Limb (tissue), 2 donors: ENCODE measurements at regions not wholly inside any gene's neighbourhood (a gene's known extent, or its start where the extent isn't known, plus 50 kb on each side); places are given as distances from the start of the nearest gene placed in this dataset.

ENCODE experiments used
- DNase-seq, 2 donors: peaks; one replicate each; pipeline ENCODE4 v3.0.0-alpha.2; 2016; ENCODE audit errors: extremely low spot score in 2 of 2

DNA sequence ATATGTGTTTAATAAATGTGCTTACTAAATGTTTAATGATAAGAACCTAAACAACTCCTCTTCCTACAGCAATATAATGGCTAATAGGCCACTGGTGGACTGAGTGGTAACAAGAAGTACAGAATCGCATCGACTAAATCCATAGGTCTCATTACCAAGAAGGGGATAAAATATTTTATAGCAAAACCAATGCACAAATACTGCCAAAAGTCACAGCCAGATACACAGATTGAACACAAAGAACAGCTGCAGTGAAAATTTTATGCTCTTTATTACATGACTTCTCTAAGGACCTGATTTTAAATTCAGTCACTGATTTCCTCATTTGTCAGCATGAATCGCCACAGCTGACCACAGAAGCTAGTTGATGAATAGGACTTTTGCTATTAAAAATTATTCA, 285.4 kb downstream of the DHX15 start:
- no peak for DNase-seq

DNA sequence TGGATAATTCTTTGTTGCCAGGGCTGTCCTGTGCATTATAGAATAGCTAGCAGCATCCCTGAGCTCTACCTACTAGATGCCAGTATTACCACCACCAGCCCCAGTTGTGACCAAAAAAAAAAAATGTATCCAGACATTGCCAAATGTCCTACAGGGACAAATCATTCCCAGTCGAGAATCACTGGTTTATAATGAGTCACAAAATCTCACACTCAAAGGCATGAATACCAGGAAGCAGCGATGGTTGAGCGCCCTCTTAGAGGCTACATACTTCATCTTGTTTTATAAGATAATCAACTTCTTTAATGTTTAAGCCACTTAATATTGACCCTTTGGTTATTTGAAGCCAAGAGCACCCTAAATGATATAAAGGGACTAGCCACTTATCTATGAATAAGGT, 297.3 kb downstream of the DHX15 start:
- DNase-seq = no peak

DNA sequence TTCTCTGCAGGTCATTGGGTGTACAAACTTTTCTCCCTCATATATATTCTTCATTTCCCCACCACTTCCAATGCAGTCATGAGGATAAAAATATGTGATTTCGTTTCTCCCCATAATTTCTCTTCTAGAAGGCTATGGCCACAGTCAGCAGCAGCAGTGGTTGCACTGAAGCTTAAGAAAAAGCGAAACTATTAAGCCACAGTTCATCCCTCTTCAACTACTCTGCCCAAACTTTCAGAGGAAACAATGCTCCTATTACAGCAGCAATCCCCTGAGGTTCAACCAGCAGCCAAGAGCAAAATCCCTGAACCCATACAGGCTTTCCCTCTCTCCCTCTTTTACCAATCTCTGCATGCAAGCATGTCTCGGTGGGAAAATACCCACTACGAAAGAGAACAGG, 298.6 kb downstream of the DHX15 start:
- no peak for DNase-seq

DNA sequence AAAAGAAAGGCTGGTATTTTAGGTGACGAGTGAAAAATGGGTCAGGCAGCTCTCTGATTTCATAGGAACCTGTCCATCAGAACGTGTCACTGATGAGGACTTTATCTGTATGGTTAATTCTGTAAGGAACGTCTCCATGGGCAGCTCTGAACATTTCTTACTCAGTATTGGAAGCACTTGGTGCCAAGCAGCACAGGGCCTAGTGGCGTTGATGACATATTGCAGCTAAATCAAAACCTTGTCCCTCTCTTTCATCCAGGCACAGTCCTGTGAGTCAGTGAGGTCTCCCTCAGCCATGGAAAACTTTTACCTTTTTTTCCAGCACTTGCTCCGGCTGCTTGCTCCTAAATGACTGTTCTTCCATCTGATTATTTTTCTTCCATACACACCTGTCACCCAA, 301.9 kb downstream of the DHX15 start:
- no peak for DNase-seq

DNA sequence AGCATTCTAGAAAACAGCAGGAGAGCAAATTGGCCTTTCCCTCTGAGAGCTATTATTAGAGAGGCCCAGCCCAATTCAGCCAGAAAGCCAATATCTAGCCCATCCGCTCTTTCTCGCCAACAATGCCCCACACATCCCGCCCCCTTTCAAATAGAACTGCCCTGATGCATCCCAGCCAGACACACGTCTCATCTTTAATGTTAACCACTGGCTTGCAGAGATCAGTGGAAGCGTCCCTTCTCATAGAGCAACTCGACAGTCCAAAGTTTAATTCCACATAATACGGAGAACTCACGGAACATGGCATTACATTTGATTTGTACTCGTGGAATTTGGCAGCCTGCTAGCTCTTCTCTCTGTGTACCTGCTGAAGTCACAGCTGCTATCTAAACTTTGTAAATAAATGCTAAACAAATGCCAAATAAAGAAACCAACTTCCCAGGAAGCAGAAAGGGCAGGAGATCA, 304.4 kb downstream of the DHX15 start:
- no peak for DNase-seq

DNA sequence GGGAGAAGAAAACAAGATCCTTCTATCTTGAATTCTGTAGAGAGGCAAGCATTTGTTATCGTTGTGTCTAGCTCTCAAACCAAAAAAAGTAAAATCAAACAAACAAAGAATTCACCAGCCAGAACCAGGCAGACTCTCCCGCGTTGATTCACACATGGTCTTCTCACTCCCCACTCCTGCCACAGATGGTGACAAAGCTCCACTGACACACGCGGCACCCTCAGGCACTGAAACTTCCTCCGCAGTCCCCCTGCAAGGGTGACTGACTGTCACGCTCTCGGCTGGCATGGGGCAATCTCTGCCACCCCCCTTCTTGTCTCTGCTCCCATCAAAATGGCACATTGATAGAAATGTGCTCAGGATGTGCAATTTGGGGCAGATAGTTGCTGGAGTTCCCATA, 304.9 kb downstream of the DHX15 start:
- no peak for DNase-seq

DNA sequence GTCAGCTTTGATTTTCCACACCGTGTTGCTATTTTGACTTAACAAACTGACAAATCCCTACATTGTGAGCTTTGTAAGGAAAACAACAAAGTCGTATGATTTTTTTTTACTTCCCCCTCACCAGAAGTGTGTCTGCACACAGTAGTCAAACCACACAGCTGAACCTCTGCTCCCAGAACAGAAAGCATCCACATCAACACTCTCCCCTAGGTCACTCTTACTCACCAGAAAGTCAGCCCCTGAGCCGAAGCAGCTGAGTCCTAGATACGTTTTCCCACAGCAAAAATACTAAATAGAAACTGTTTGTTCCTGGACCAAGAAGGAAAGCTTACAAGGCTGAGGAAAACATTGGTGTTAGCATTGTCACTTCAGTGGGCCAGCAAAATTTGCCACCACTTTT, 305.7 kb downstream of the DHX15 start:
- no peak for DNase-seq

DNA sequence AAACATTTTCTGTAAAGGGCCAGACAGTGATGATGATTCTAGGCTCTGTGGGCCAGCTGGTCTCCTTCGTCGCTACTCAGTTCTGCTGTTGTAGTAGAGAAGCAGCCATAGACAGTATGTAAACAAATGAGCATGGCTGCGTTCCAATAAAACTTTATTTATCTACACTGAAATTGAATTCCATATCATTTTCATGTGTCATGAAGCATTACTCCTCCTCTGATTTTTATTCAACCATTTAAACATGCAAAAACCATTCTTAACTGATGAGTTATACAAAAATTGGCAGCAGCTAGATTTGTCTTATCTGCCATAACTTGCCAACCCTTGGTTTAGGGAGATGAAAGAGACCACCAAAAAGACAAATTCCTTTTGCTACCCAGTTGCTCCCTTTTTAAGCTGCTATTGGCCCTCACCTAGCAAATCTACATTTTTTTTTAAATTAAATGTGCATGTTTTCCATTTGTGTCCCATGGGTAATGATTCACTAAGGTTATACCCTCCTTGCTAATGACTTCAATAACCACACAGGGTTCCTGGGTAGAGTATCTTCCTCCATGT, 309.9 kb downstream of the DHX15 start:
- DNase-seq = no peak

DNA sequence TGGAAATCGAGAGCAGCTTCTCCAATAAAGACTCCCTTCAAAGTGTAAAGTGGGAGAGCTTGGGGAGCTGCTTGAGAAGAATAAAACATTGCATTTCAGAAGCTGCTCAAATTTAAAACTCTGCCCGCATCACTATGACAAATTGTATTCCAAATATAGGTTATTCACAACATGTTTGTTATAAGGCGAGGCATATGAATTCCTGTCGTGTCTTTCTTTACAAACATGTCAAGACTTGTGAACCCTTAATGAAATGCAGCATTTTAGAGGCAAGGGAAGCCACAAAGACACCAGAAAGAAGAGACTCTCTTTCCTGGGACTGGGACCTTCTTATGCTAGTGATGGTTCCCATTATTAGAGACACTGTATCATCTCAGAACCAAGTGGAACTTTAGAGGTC, 311.2 kb downstream of the DHX15 start:
- no peak for DNase-seq

DNA sequence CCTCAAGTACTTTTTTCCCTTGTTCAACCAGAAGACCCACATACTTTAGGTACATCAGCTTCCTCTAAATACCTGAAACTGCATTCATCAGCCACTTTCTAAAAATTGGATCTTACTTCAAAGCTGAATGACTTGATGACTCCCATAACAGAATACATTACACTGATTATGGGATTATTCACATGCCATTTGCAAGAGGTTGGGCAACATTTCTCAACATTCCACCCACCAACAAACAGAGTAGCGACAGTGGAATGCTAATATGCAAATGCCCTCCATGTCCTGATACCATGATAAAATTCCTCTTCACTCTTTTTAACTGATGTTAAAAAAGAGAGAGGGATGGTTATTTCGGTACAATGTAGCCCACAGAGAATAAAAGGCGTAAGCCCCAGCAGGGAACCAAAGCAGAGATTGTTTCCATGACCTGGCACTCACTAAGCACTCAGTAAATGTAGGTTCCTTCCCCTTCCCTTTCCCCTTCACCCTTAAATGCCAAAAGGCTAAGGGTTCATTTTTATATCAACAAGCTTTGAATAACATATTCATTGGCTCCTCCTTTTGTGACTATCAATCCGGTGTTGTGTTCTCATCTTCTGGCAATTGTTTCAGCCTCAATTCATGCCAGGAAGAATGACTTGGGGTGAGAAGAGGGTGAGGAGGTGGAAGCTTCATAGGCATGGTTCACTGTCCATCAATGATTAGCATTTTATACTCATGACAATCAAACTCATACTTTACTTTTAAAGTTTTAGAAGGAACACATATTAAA, 317.2 kb downstream of the DHX15 start:
- DNase-seq = no peak

DNA sequence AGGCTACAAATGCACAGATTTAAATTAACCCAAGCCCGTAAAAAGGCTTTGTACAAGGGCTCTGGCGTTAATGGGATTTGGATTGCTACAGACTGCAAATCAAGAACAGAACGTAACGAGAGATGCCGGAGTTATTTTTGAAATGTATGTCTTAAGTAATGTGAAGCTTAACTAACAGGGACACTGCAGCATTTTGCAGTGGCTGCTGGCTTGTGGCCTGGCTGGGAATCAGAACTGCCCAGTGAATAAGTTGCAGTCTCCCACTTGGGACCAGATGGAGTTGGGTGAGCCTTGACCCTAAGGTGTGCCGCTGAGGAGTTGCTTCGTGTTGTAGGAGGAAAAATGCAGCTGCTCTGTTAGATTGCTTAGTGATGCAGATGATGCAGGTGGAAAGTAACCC, 318.4 kb downstream of the DHX15 start:
- DNase-seq = no peak

DNA sequence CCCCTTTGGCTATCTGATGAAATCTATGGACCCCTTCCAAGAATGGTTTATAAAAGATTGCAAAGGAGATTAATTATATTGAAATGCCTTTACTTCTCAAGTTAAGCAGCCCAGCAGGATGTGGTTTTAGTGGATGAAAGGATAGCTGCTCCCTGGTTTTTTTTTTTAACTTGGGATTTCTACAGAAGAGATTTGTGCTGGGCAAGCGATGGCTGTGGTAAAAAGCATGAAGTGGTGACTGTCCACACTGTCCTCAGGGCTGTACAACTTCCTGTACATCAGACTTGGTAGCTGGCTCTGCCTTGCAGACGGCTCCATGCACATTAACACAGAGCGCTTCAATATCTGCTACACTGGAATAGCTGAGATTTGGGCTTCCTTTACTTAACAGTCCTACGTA, 321.7 kb downstream of the DHX15 start:
- DNase-seq = no peak

DNA sequence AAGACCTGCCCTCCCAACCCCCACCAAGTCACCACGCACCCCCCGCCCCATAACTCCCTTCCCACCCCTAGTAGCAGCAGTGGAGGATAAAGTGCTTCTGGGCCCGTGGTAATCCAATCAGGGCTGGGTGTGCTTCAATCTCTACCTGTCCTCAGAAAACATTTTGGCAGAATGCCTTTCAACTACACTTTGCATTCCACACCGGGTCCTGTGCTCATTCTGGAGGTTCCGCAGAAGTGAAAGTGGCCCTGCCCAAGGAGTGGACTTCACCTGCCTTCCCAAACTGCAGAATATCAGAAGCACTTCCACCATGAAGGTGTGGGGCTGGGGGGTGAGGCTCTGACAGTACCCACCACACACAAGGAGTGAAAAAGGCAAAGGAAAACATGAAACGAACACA, 322.3 kb downstream of the DHX15 start:
- no peak for DNase-seq

DNA sequence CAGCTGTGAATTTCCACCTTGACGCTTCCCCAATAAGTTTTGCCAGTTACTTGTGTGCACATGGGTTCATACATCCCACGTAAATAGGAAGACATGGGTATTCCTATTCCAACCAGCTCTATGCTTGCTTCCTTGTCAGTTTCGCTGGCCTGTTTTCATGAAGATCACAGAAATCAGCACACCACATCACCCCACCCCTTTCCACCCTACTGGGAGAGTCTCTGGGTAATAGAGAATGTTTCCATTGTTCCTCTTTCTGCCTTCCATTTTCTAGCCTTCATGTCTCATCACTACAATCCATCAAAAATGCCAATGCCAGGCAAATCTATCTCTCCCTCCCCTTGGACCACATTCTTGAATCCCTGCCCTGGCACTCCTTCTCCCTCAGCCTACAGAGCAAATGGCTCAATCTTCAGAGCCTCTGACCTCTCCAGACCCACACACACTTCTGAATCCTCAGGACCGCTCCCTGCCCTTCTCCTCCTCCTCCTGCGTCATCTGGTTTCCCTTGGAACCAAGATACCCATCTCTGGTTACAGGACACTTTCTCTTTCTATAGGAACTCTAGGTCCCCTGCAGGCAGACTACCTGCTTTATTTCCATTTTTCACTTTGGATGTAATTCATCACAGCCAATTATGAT, 323.3 kb downstream of the DHX15 start:
- DNase-seq = no peak

DNA sequence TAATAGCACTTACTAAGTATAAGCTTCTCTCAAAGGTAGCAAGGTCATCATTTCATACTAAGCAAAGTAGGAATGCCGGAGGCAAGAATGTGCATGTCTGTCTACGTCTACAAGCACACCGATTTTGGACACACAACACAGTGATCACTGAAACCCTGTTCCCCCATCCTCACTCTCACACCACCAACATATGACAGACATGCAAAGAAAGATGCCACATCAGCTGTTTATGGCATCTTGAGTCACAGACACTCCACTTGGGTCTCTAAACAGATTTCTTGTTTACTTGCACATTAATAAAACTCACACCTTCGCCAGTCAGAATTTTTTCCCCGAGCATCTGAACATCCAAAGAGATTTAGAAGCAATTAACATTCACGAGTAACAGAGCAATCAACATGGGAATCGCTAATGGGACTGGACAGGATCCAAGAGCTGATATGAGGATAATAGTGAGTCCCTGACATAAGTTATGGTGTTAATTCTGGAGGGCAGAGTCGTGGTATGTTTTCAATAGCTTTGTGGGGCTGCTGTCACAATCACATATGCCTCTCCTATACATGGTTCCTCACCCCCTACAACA, 324.1 kb downstream of the DHX15 start:
- no peak for DNase-seq

DNA sequence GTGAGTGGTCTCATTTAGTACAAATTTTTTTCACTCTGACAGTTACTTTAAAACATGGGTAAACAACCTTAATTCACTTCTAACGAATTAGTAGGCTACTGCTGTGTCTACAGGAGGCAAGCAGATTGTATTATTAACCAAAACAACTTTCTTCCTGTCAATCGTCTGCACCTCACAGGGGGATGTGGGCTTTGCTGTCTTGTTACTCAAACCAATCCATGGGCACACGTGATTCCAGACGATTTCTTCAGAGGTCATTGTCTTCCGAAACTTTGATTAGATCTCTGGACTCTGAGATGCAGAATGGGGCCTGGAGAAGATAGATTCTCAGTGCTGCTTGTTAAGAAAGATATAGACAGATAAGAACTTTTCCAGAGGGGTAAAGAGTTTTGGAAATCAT, 327.8 kb downstream of the DHX15 start:
- DNase-seq = no peak

DNA sequence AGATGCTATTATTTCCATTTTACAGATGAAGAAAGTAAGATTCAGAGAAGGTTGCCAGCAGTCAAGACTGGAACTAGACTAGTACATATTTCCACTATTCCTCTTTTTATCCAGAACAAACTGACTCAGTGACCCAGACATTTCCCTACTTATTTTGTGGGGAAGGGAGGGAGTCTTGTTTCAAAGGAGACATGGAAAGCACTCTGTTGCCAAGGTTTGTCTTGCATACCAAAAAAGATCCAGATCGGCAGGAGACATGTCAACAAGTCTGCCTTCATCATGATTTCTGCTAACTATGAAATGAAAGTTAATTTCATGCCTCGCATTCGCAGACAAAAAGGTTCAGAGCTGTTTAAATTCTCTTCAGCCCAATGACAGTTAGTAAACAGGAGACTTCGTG, 328.3 kb downstream of the DHX15 start:
- no peak for DNase-seq

DNA sequence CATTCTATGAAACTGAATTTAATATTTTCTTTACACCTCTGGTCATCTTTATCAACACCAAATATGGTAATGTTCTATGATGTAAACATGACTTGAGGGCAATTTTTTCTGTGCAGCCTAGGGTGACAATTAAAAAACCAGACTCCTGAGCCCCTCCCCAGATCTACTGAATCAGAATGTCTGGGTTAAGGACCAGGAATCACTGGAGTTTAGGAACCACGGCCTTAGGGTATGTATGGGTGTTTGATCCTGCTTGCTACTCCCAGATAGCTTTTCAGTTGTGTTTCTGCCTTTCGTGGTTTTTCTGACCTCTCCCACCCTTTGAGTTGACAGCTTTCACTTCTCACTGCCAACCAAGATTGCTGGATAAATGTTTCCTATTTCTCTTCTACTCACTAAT, 332.2 kb downstream of the DHX15 start:
- DNase-seq = no peak

DNA sequence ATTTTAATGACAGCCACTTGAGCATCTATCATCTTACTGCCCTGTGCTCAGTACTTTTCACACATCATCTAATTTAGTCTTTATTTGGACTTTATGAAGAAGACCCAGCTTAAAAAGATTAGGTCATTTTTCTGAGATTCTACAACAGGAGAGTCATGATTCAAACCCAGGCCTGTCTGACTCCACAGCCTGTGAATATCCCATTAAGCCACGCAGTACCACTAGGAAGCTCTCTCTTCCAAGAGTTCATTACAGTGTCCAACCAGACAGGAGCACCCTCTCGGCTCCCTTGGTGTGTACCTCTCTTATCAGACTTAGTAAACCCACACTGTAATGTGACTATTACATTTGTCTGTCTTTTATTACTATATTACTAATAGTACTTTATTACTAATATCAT, 332.8 kb downstream of the DHX15 start:
- no peak for DNase-seq

DNA sequence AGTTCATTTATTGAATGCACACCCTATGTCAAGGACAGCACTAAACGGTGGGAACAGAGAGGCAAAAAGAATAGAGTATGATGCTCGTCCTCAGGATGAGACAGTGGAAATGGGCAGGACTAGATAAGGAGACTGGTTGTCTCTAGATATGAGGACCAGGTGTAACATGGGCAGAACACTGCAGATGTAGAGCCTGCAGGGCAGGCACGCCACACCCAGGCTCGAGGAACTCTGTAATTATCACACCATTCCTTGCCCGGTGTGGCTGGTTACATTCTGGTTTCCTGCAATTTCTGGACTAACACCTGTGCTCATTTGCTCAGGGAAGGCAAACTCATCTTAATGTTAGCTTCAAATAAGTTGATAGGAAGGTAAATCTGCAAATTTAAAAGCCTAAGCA, 334.4 kb downstream of the DHX15 start:
- no peak for DNase-seq

DNA sequence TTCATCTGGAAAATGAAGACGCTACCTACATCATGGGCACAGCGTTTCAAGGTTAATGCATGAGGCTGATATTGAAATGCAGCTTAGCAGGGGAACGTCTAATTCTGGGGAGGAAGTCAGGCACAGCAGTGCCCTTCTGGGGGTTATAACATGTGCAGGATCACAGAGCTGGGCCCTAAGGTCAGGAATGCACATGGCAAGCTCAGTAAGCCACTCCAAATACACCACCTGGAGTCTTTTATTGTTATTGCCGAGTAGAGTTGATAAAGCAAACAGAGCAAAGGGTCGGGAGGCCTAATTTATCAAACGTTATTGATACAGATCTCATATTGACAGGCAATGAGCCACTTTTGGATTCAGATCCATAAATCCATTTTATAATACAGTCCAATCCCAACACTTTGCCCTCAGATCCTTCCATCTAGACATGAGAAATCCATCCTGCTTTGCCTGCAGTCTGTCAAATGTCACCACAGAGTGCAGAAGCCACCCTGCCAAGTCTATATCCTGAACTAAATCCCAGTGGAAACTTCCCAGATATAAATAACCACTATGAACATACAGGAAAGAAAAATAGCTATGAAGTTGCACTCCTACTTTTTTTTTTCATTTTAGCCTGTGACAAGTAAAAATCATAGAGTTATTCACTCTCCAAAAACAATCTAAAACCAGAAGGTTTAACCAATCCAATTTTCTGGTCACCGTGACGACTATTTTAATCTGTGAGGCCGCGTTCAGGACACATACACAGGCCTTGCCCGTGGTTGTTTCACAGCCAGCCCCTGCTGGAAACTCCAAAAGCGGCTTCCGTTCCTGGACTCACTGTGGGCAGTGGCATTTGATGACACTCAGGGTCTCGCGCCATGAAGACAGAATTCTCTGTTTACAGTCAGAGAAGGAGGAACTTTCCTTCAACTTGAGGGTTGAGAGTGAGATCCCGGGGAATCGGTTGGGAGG, 335.4 kb downstream of the DHX15 start:
- peak in 1 of 2 donors; percentile 36 for DNase-seq

DNA sequence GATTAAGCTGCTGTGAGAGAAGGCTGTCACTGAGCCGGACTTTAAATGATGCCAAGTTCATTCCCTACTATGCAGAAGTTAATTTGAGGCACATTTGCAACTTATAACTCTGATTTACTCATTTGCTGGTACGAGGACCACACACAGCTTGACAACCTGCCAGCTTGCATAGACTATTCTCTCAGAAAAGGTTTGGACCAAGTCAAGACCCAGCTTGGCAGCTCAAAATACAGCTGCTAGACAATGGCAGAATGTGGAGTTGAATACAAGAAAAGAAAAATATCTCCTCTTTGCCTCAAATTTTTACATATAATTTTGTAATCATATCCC, 338.9 kb downstream of the DHX15 start:
- peak in 1 of 2 donors; percentile 49 for DNase-seq
